ENCODE measurements at regions not wholly inside any gene's neighbourhood (a gene's known extent, or its start where the extent isn't known, plus 50 kb on each side); places are given as distances from the start of the nearest gene placed in this dataset.

GRCh38 chr13:63026285-63026797 lies 1610.7 kb upstream of the PCDH20 start:
- TF ChIP-seq ZFP30 (CRISPR knock-in tag; IDR thresholded peaks at IDR 0.05), result no peak
- peak; percentile 68; the same call in 1 of the 2 replicates for TF ChIP-seq TCF4 (CRISPR knock-in tag; IDR thresholded peaks at IDR 0.05; ENCODE audit: borderline replicate concordance)
- TF ChIP-seq CSDC2 (CRISPR knock-in tag; IDR thresholded peaks at IDR 0.05), result no peak
- peak; percentile 41; the same call in 1 of the 2 replicates for TF ChIP-seq TSHZ2 (CRISPR knock-in tag; IDR thresholded peaks at IDR 0.05)
- TF ChIP-seq ESRRG (CRISPR knock-in tag; IDR thresholded peaks at IDR 0.05), result no peak
- TF ChIP-seq, protein P1, sequence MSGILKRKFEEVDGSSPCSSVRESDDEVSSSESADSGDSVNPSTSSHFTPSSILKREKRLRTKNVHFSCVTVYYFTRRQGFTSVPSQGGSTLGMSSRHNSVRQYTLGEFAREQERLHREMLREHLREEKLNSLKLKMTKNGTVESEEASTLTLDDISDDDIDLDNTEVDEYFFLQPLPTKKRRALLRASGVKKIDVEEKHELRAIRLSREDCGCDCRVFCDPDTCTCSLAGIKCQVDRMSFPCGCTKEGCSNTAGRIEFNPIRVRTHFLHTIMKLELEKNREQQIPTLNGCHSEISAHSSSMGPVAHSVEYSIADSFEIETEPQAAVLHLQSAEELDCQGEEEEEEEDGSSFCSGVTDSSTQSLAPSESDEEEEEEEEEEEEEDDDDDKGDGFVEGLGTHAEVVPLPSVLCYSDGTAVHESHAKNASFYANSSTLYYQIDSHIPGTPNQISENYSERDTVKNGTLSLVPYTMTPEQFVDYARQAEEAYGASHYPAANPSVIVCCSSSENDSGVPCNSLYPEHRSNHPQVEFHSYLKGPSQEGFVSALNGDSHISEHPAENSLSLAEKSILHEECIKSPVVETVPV (CRISPR knock-in tag; IDR thresholded peaks at IDR 0.05), result no peak
- no peak for ATAC-seq

DNA sequence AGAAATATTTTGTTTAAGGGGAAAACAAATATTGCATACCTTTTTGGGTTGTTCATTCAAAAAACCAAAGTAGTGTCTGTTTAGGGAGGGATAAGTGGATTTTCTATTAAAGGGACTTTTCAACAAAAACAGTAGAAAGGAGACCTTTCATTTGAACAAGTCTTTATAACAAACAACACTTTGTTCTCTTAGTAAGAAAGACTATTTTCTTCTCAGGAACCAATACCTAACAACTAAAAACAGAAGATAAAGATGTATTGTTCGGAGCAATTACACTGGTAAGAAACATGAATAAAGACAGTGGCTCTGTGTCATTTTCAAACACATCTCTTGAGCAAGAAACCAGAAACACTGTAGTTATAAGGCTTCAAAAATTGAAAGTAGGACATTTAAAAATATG lies 1610.1 kb upstream of the PCDH20 start:
- TF ChIP-seq ZFP30 (CRISPR knock-in tag; IDR thresholded peaks at IDR 0.05), result no peak
- TF ChIP-seq SNAI2 (CRISPR knock-in tag; IDR thresholded peaks at IDR 0.05), result no peak
- TF ChIP-seq ESRRG (CRISPR knock-in tag; IDR thresholded peaks at IDR 0.05), result no peak
- TF ChIP-seq, protein P2, sequence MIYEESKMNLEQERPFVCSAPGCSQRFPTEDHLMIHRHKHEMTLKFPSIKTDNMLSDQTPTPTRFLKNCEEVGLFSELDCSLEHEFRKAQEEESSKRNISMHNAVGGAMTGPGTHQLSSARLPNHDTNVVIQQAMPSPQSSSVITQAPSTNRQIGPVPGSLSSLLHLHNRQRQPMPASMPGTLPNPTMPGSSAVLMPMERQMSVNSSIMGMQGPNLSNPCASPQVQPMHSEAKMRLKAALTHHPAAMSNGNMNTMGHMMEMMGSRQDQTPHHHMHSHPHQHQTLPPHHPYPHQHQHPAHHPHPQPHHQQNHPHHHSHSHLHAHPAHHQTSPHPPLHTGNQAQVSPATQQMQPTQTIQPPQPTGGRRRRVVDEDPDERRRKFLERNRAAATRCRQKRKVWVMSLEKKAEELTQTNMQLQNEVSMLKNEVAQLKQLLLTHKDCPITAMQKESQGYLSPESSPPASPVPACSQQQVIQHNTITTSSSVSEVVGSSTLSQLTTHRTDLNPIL (CRISPR knock-in tag; IDR thresholded peaks at IDR 0.05; ENCODE audit: low read depth), result no peak
- no peak for TF ChIP-seq CSDC2 (CRISPR knock-in tag; IDR thresholded peaks at IDR 0.05)
- TF ChIP-seq ZNF8 (CRISPR knock-in tag; IDR thresholded peaks at IDR 0.05), result no peak
- no peak for TF ChIP-seq ZFP3 (CRISPR knock-in tag; IDR thresholded peaks at IDR 0.05)
- no peak for TF ChIP-seq ARNTL (CRISPR knock-in tag; IDR thresholded peaks at IDR 0.05; ENCODE audit: borderline replicate concordance, low read depth)
- TF ChIP-seq, protein P3, sequence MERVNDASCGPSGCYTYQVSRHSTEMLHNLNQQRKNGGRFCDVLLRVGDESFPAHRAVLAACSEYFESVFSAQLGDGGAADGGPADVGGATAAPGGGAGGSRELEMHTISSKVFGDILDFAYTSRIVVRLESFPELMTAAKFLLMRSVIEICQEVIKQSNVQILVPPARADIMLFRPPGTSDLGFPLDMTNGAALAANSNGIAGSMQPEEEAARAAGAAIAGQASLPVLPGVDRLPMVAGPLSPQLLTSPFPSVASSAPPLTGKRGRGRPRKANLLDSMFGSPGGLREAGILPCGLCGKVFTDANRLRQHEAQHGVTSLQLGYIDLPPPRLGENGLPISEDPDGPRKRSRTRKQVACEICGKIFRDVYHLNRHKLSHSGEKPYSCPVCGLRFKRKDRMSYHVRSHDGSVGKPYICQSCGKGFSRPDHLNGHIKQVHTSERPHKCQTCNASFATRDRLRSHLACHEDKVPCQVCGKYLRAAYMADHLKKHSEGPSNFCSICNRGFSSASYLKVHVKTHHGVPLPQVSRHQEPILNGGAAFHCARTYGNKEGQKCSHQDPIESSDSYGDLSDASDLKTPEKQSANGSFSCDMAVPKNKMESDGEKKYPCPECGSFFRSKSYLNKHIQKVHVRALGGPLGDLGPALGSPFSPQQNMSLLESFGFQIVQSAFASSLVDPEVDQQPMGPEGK (CRISPR knock-in tag; IDR thresholded peaks at IDR 0.05; ENCODE audit: borderline replicate concordance), result no peak
- no peak for TF ChIP-seq POU6F1 (CRISPR knock-in tag; IDR thresholded peaks at IDR 0.05; ENCODE audit: borderline replicate concordance, low read depth)
- TF ChIP-seq OSR1 (CRISPR knock-in tag; IDR thresholded peaks at IDR 0.05), result no peak
- TF ChIP-seq ZNF565 (CRISPR knock-in tag; conservative IDR thresholded peaks at IDR 0.05; ENCODE audit: low read depth), result no peak
- TF ChIP-seq TOX (CRISPR knock-in tag; IDR thresholded peaks at IDR 0.05; ENCODE audit: borderline replicate concordance), result no peak
- no peak for TF ChIP-seq RARB (CRISPR knock-in tag; IDR thresholded peaks at IDR 0.05)
- no peak for TF ChIP-seq GLIS3 (CRISPR knock-in tag; IDR thresholded peaks at IDR 0.05)
- no peak for TF ChIP-seq BACH2 (CRISPR knock-in tag; IDR thresholded peaks at IDR 0.05; ENCODE audit: borderline replicate concordance)
- TF ChIP-seq TSHZ2 (CRISPR knock-in tag; IDR thresholded peaks at IDR 0.05), result no peak
- no peak for TF ChIP-seq ZC3H10 (CRISPR knock-in tag; IDR thresholded peaks at IDR 0.05)
- TF ChIP-seq TCF4 (CRISPR knock-in tag; IDR thresholded peaks at IDR 0.05; ENCODE audit: borderline replicate concordance), result no peak

More for the DNA sequence above, 1610.1 kb upstream of the PCDH20 start:
- no peak for ATAC-seq
